ENCODE measurements at regions not wholly inside any gene's neighbourhood (a gene's known extent, or its start where the extent isn't known, plus 50 kb on each side); places are given as distances from the start of the nearest gene placed in this dataset.

GRCh38 chr1:24986372-24986965 lies 56.4 kb upstream of the RUNX3 start:
- DNase-seq: no peak

DNA sequence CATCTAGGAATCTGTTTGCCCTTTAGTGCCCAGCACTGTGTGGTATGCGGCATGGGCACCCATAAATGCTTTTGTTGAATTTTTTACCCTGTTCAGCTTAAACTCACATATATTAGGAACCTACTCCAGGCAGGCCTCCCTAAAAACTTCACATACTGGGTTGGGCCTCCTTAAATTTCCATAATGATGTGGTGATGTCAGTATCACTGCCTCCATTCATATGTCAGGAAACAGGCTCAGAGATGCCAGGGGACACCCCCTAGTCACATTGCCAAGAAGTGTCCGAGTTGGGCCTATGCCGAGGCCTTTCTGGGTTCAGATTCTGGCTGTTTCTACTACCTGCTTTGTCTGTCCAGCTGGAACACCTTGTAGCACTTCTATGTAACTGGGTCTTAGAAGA lies 55.7 kb upstream of the RUNX3 start:
- no peak for DNase-seq

GRCh38 chr1:24984800-24985522 lies 54.9 kb upstream of the RUNX3 start:
- DNase-seq: no peak

DNA sequence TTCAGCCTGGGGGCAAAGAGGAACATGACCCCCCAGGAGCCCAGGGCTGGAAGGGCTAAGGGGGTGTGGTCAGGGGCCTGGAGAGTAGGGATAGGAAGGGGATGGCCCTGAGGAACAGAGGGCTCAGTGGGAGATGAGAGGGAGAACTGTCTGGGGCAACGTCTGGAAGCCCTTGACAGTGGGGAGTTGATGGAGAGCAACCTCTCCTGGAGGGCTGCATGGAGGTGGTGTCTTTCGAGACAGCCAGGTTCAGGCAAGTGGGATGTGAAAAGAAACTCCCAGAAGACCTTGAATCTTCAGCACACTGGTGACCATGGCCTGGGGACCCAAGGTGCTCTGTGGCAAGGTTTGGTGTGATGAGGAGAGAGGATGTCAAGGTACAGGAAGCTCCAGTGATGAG lies 54.2 kb upstream of the RUNX3 start:
- no peak for DNase-seq

DNA sequence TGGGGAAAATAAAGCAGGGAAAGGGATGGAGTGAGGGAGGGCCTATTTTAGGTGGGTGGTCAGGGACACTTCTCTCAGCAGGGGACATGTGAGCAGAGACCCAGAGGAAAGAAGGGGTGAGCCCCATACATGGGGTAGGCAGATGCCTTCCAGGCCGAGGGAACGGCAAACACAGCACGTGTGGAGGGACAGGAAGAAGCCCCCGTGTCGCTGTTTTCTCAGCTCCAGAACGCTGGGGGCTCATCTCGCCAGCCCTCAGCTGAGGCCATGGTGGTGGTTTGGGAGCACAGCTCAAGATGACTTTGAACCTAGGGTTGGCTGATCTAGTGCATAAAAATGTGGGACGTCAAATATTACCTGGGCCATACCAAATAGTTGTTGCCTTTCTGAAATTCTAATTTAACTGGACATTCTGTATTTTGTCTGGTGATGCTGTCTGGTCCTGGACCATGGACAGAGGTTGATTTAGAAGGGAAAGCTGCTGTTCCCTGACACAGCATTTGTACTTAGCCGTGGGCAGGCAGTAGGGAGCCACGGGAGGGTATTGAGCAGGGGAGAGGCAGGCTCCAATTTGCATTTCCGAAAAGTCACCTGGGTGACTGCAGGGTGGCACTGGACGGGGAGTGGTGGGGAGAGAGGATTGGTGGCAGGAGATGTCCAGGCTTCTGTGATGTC lies 53.1 kb upstream of the RUNX3 start:
- no peak for DNase-seq

- no peak for DNase-seq
These were observed 51.5 kb upstream of the RUNX3 start for GRCh38 chr1:24981631-24982005.

DNA sequence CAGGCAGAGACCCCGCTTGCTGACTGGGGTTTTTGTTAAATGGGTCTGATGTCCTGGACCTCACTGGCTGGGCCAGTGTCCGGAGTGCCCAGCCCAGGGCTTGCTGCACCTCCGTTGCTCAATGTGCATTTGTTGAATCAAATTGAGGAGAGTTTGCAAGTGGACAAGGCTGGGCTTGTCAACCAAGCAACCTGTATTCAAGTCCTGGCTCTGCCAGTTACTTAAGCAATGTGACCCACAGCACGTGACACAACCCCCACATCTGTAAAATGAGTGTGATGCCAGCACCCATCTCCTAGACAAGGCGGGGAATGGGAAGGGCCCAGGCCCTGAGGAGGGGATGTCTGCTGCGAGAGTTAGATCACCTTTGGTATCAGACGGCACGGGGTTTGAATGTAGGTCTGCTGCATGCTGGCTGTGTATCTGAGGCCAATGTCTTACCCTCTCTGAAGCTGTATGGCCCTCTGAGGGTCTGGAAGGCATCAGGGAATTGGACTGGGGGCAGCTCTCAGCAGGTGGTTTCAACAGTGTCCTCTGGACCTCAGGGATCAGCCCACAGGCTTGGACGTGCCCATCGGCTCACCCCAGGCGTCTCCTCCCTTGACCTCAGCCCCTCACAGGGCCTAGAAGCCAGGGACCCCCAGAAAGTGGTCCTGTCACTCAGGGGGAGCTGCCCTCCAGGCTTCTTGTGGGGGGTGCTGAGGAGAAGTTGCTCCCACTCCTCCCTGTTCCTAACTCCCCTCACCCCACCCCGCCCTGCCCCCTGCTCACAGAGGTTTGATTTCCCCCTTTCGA lies 51.0 kb upstream of the RUNX3 start:
- DNase-seq: no peak
